ENCODE measurements at regions not wholly inside any gene's neighbourhood (a gene's known extent, or its start where the extent isn't known, plus 50 kb on each side); places are given as distances from the start of the nearest gene placed in this dataset.

GRCh38 chr7:136405931-136406777 is 429.0 kb upstream of the MTPN start:
- ChIA-PET CTCF (ENCODE audit: partially characterized antibody) (interaction anchor here (0.6 to 1.8 kb wide), 24 partner anchors 9 to 704 kb away, joined by 3 to 8 read pairs (median 3); no protein-coding TSS in a partner anchor), POLR2A (ENCODE audit: partially characterized antibody) (no interaction called here)
- Histone ChIP-seq H3K23me2 (ENCODE audit: low read depth, low read length) (no peaks in the 10 kb centered on the region), H4K20me1 (replicated peaks in 1 of 2; ENCODE audit: control insufficient read depth in 1 of 2, insufficient read depth in 2 of 2, low read length in 2 of 2) (no peaks in the 10 kb centered on the region), H3K9me3 (ENCODE audit: insufficient read depth in 2 of 2, low read depth in 1 of 2, low read length in 1 of 2) (no peaks in the 10 kb centered on the region), H2BK120ac (replicated peaks; ENCODE audit: low read depth, low read length) (no peak overlapping the region), H3K79me1 (ENCODE audit: low read depth, low read length) (no peaks in the 10 kb centered on the region), H3K56ac (replicated peaks; ENCODE audit: insufficient read length, low read depth, low read length) (no peak overlapping the region), H3K23ac (ENCODE audit: insufficient read length) (no peak overlapping the region), H3K18ac (ENCODE audit: extremely low read depth, low read length) (peak overlapping the region; percentile 6; the same call in 1 of the 2 replicates), H3K79me2 (ENCODE audit: control insufficient read depth in 1 of 2, insufficient read depth in 2 of 2, low read length in 2 of 2) (no peaks in the 10 kb centered on the region), H4K91ac (replicated peaks; ENCODE audit: insufficient read length, low read length) (no peak overlapping the region), H3K27ac (ENCODE audit: low read depth, low read length) (no peak overlapping the region), H2BK15ac (ENCODE audit: low read length) (no peak overlapping the region), H3K14ac (ENCODE audit: insufficient read length) (no peak overlapping the region), H2BK5ac (ENCODE audit: low read depth, low read length) (no peak overlapping the region), H3K36me3 (ENCODE audit: control insufficient read depth in 2 of 4, insufficient read depth in 4 of 4, low read length in 3 of 4) (no peaks in the 10 kb centered on the region), H2AFZ (ENCODE audit: low read length) (peak overlapping the region; percentile 100), H4K8ac (ENCODE audit: extremely low read depth, insufficient read depth, low read length) (no peak overlapping the region), H3K4me1 (replicated peaks in 1 of 4; ENCODE audit: control insufficient read depth in 3 of 4, insufficient read depth in 4 of 4, low read length in 3 of 4) (peaks cover 0 to 3% (median 0%) of the 10 kb centered on the region in 4 experiments; a peak in 2 of 7 replicates), H3K27me3 (replicated peaks in 1 of 4; ENCODE audit: control insufficient read depth in 3 of 4, extremely low read depth in 1 of 4, insufficient read depth in 3 of 4, low read length in 3 of 4) (peaks cover 0 to 3% (median 0%) of the 10 kb centered on the region in 4 experiments; a peak in 2 of 7 replicates), H4K5ac (ENCODE audit: insufficient read length, low read depth, low read length) (peak overlapping the region; percentile 19), H3K4me2 (ENCODE audit: insufficient read depth in 1 of 2, low read depth in 2 of 2, low read length in 2 of 2) (peak overlapping the region; percentile 63 to 82), H3K9ac (replicated peaks in 1 of 4; ENCODE audit: extremely low read depth in 1 of 4, low read depth in 3 of 4, low read length in 3 of 4) (peak overlapping the region in 1 of 4 experiments; percentile 80; a peak in 1 of 7 replicates), H2BK12ac (ENCODE audit: low read depth, low read length) (no peak overlapping the region), H3K4ac (replicated peaks; ENCODE audit: insufficient read length, low read depth, low read length) (no peak overlapping the region), H3K4me3 (ENCODE audit: extremely low read depth in 1 of 4, insufficient read depth in 2 of 4, low read depth in 3 of 4, low read length in 4 of 4) (peak overlapping the region in 2 of 4 experiments; percentile 25 to 48; a peak in 2 of 8 replicates), H2BK20ac (ENCODE audit: low read length) (no peak overlapping the region), H2AK5ac (ENCODE audit: low read depth, low read length) (no peak overlapping the region)
- peak; percentile 88 for FAIRE-seq
- WGBS, 2 experiments (ENCODE audit: extremely low coverage in 1 of 2, insufficient coverage in 1 of 2, insufficient read length in 1 of 2, insufficient replicate concordance in 2 of 2, low coverage in 1 of 2, low lambda C conversion rate in 2 of 2, missing lambda C conversion rate in 1 of 2), result 30% methylated on average over 17 of the region's 17 CpGs; no CpG with 5 or more reads in 1 of the 2 experiments
- peak; percentile 40; the same call in 1 of the 2 replicates for TF ChIP-seq TEAD4 (IDR thresholded peaks at IDR 0.05; ENCODE audit: low read depth, low read length)
- TF ChIP-seq, protein P1, sequence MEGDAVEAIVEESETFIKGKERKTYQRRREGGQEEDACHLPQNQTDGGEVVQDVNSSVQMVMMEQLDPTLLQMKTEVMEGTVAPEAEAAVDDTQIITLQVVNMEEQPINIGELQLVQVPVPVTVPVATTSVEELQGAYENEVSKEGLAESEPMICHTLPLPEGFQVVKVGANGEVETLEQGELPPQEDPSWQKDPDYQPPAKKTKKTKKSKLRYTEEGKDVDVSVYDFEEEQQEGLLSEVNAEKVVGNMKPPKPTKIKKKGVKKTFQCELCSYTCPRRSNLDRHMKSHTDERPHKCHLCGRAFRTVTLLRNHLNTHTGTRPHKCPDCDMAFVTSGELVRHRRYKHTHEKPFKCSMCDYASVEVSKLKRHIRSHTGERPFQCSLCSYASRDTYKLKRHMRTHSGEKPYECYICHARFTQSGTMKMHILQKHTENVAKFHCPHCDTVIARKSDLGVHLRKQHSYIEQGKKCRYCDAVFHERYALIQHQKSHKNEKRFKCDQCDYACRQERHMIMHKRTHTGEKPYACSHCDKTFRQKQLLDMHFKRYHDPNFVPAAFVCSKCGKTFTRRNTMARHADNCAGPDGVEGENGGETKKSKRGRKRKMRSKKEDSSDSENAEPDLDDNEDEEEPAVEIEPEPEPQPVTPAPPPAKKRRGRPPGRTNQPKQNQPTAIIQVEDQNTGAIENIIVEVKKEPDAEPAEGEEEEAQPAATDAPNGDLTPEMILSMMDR (IDR thresholded peaks at IDR 0.05; ENCODE audit: control extremely low read depth in 1 of 3, insufficient read depth in 1 of 3, low read depth in 1 of 3, low read length in 3 of 3), result peak; percentile 8 to 84 (median 60)
- TF ChIP-seq YY1 (IDR thresholded peaks at IDR 0.05; ENCODE audit: low read depth, low read length), result 0 out of 2 replicates have a peak, but pooled peaks have one; percentile 36
- no peak for TF ChIP-seq HDAC2 (IDR thresholded peaks at IDR 0.05; ENCODE audit: borderline replicate concordance in 1 of 2, low read depth in 2 of 2, low read length in 2 of 2)
- TF ChIP-seq JUN (IDR thresholded peaks at IDR 0.05; ENCODE audit: low read depth, low read length), result no peak
- TF ChIP-seq RAD21 (IDR thresholded peaks at IDR 0.05 in 1 of 2, conservative IDR thresholded peaks at IDR 0.05 in 1 of 2; ENCODE audit: low read depth in 2 of 2, low read length in 2 of 2), result peak; percentile 69 to 85
- TF ChIP-seq BCL11A (IDR thresholded peaks at IDR 0.05; ENCODE audit: low read depth in 2 of 2, low read length in 2 of 2), result no peak
- peak in 1 of 2 experiments; percentile 51 for DNase-seq (ENCODE audit: low read depth in 1 of 2, low spot score in 2 of 2)
